ENCODE measurements at regions not wholly inside any gene's neighbourhood (a gene's known extent, or its start where the extent isn't known, plus 50 kb on each side); places are given as distances from the start of the nearest gene placed in this dataset.

- H3K4me3 ChIP-seq (IDR thresholded peaks at IDR 0.05; ENCODE audit: insufficient read depth, low read depth, low read length) = no peak overlapping the region
- TF ChIP-seq CTCF (conservative IDR thresholded peaks at IDR 0.05; ENCODE audit: low read depth, low read length) = no peak
Measured at GRCh38 chr5:29162297-29162696, 2031.2 kb upstream of the CDH6 start.

GRCh38 chr5:29161399-29162291 is 2031.8 kb upstream of the CDH6 start:
- H3K79me2 ChIP-seq (ENCODE audit: insufficient read depth, low read depth) = no peaks in the 10 kb centered on the region
- H2AFZ ChIP-seq (ENCODE audit: low read depth) = no peak overlapping the region
- H3K4me2 ChIP-seq = no peak overlapping the region
- TF ChIP-seq CTCF (conservative IDR thresholded peaks at IDR 0.05; ENCODE audit: low read depth, low read length) = no peak
- no peaks in the 10 kb centered on the region for H4K20me1 ChIP-seq (ENCODE audit: insufficient read depth)
- H3K4me1 ChIP-seq (ENCODE audit: low read depth, poor library complexity, severe bottlenecking) = no peaks in the 10 kb centered on the region
- H3K27me3 ChIP-seq (ENCODE audit: insufficient read depth, low read depth) = no peaks in the 10 kb centered on the region
- H3K9ac ChIP-seq = no peak overlapping the region
- H3K27ac ChIP-seq = no peak overlapping the region
- H3K4me3 ChIP-seq (IDR thresholded peaks at IDR 0.05; ENCODE audit: insufficient read depth, low read depth, low read length) = no peak overlapping the region
- H3K36me3 ChIP-seq (ENCODE audit: insufficient read depth) = no peaks in the 10 kb centered on the region

More at GRCh38 chr5:29162297-29162696, 2031.2 kb upstream of the CDH6 start:
- no peaks in the 10 kb centered on the region for H4K20me1 ChIP-seq (ENCODE audit: insufficient read depth)
- H3K9ac ChIP-seq = no peak overlapping the region
- H3K4me2 ChIP-seq = no peak overlapping the region
- no peaks in the 10 kb centered on the region for H3K36me3 ChIP-seq (ENCODE audit: insufficient read depth)
- no peaks in the 10 kb centered on the region for H3K4me1 ChIP-seq (ENCODE audit: low read depth, poor library complexity, severe bottlenecking)
- no peaks in the 10 kb centered on the region for H3K27me3 ChIP-seq (ENCODE audit: insufficient read depth, low read depth)
- H2AFZ ChIP-seq (ENCODE audit: low read depth) = no peak overlapping the region
- no peaks in the 10 kb centered on the region for H3K79me2 ChIP-seq (ENCODE audit: insufficient read depth, low read depth)
- H3K27ac ChIP-seq = no peak overlapping the region

GRCh38 chr5:29157975-29158374 is 2035.5 kb upstream of the CDH6 start:
- no peaks in the 10 kb centered on the region for H3K27me3 ChIP-seq (ENCODE audit: insufficient read depth, low read depth)
- no peak overlapping the region for H3K4me3 ChIP-seq (IDR thresholded peaks at IDR 0.05; ENCODE audit: insufficient read depth, low read depth, low read length)
- H4K20me1 ChIP-seq (ENCODE audit: insufficient read depth) = no peaks in the 10 kb centered on the region
- no peak overlapping the region for H2AFZ ChIP-seq (ENCODE audit: low read depth)
- no peaks in the 10 kb centered on the region for H3K4me1 ChIP-seq (ENCODE audit: low read depth, poor library complexity, severe bottlenecking)
- no peak overlapping the region for H3K4me2 ChIP-seq
- H3K79me2 ChIP-seq (ENCODE audit: insufficient read depth, low read depth) = no peaks in the 10 kb centered on the region
- H3K27ac ChIP-seq = no peak overlapping the region
- no peak for TF ChIP-seq CTCF (conservative IDR thresholded peaks at IDR 0.05; ENCODE audit: low read depth, low read length)
- no peaks in the 10 kb centered on the region for H3K36me3 ChIP-seq (ENCODE audit: insufficient read depth)
- no peak overlapping the region for H3K9ac ChIP-seq

GRCh38 chr5:29150840-29151239 is 2042.6 kb upstream of the CDH6 start:
- no peak overlapping the region for H3K4me3 ChIP-seq (IDR thresholded peaks at IDR 0.05; ENCODE audit: insufficient read depth, low read depth, low read length)
- no peaks in the 10 kb centered on the region for H3K4me1 ChIP-seq (ENCODE audit: low read depth, poor library complexity, severe bottlenecking)
- no peak overlapping the region for H3K4me2 ChIP-seq
- no peak overlapping the region for H3K27ac ChIP-seq
- H3K36me3 ChIP-seq (ENCODE audit: insufficient read depth) = 0 out of 2 replicates have a peak, but pooled peaks cover 3% of the 10 kb centered on the region
- H3K79me2 ChIP-seq (ENCODE audit: insufficient read depth, low read depth) = no peaks in the 10 kb centered on the region
- H3K9ac ChIP-seq = no peak overlapping the region
- H3K27me3 ChIP-seq (ENCODE audit: insufficient read depth, low read depth) = no peaks in the 10 kb centered on the region
- no peak for TF ChIP-seq CTCF (conservative IDR thresholded peaks at IDR 0.05; ENCODE audit: low read depth, low read length)
- H4K20me1 ChIP-seq (ENCODE audit: insufficient read depth) = no peaks in the 10 kb centered on the region
- H2AFZ ChIP-seq (ENCODE audit: low read depth) = no peak overlapping the region
